COR-L47 (cell line): ENCODE measurements at regions not wholly inside any gene's neighbourhood (a gene's known extent, or its start where the extent isn't known, plus 50 kb on each side); places are given as distances from the start of the nearest gene placed in this dataset.
A peak's percentile ranks its signal among the peaks of the same experiment; 100 is the strongest.

Experiments used
- DNase-seq: peaks from one replicate; lab custom pipeline; 2025; lab: John Stamatoyannopoulos, UW

DNA sequence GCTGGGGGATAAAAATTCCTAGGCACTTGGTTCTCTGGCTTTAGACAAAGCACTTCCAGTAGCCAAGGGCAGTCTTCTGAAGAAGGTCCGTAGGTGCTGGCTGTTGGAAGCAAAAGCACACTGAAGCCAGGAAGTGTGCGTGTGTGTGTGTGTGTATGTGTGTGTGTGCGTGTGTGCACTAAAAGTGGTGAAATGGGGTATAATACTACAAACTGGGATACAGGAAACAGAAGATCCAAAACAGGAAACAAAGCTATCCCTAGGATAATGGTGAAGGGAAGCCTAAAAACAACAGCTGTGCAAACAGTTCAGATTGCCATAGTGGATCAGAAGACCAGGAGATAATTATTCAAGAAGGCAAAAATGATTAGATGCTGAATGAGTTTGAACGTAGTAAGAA is 103.4 kb downstream of the IL20RB start:
- DNase-seq, result peak; percentile 50

GRCh38 chr3:137062250-137062649 is 104.5 kb downstream of the IL20RB start:
- no peak for DNase-seq

DNA sequence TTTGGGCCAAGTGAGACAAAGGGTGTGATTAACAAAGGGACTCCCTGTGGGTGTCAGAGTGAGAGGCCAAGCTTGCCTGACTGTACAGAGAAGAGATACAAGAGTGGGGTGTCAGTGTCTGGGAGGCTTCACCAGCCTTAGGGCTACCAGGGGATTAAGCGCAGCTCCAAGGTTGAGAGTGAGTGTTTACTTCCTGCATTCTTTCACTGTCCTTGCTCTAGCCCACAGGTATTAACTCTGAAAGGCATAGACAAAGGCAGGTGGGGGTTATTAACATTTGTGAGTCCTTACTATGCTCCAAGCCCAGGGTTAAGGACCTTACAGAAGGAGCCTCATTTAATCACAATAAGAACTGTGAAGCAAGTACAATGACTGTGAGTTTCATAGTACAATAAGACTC is 107.6 kb downstream of the IL20RB start:
- no peak for DNase-seq

- no peak for DNase-seq
Observed at GRCh38 chr3:137066092-137066491, 108.3 kb downstream of the IL20RB start.

DNA sequence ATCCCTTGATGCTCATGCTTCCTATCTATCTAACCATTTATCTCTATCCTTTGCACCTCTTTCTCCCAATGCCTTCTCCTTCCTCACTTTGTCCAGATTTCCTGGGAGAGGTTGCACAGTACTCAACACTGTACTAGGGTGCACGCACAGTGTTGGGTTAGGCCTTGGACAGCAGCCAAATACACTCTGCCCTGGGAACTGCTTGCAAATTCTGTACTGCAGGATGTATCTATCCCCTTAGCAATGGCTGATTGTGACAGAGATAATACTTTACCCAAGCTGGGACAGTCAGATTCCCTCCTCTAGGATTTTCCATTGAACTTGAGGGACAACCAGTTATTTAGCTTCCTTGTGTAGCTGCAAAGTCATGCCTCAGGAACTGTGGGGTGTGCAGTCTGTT is 113.3 kb downstream of the IL20RB start:
- DNase-seq, result no peak

DNA sequence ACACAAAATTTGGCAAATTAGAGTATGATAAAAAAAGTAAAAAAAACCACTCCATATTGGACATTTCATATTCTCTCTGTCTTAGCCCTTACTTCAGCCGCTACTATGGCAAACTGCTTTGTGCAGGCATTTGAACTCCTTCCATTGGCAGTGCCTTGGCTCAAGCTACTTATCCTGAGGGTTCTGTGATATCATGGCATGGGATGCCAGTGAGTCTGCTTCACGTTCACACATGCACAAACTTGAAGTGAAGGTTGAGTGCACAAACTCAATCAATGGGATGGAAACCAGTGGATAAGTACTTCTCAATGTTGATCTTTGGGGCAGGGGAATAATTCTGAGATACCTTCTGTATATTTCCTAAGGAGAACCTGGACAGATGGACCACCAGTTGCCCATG is 117.2 kb downstream of the IL20RB start:
- no peak for DNase-seq

DNA sequence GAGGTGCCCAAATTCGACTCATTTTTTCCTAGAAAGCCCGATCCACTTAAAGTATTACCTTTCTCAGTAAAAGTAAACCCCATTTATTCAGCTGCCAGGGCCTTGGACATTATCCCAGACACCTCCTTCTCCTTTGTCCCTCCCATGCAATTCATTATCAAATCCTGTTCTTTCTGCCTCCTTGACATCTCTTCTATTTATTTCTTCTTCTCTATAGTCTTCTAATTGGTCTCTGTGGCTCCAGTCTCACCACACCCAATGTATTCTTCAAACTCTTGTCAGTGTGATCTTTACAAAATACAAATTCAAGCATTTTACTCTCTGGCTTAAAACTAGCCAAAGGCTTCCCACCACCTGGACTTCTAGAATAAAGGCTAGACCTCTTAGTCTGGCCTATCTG is 120.3 kb downstream of the IL20RB start:
- DNase-seq, result no peak

DNA sequence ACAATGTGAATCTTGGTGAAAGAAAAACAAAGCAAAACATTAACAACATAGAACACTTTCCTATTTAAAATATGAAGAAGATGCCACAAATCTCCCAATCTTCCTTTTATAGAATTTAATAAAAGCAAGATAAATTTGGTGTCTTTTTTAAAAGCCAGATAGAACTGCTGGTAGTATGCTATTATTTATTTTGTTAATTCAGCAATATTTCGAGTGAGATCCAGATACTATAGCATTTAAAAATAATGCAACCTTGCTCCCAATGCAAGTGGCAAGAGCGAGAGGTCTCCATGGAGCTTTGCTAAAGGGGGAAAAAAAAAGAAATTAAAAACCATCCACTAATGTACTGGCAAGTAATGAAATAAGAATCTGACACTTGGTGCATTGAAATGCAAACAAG is 121.8 kb downstream of the IL20RB start:
- no peak for DNase-seq

DNA sequence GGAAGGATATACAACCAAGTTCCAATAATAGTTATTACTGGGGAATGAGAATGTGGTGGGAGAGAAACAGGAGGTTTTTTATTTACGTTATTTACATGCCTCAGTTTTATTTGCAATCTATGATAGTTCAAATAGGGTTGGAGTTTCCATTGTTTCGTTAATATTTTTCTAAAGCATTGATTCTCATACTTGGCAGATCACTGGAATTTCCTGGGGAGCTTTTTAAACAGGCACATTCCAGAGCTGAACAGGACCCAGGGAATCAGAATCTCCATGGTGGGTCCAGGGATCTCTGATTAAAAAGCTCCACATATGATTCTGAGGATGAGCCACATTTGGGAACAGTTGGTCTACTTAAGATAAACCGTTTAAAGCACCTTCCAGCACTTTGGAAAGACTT is 123.9 kb downstream of the IL20RB start:
- DNase-seq, result no peak

DNA sequence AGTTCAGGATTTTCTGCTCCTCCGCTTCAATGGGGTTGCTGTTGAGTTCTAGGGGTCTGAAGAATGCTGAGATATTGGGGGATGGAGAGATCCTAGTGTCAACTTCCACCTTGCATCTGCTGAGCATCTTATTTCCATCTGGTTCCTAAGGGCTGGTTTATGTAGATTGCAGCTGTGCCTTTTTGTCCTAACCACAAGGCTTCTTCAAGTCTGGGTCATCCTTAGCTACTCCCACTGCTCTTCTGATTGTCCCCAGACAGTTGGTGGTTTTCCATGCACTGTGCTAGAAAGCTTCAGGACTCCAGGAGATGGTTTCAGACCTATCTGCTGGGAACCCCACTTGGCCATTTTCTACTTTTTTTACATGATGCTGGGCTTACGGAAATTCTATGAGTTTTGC is 125.0 kb downstream of the IL20RB start:
- no peak for DNase-seq

GRCh38 chr3:137083332-137083731 is 125.5 kb downstream of the IL20RB start:
- no peak for DNase-seq

- DNase-seq, result no peak
Observed at GRCh38 chr3:137084586-137084985, 126.8 kb downstream of the IL20RB start.

DNA sequence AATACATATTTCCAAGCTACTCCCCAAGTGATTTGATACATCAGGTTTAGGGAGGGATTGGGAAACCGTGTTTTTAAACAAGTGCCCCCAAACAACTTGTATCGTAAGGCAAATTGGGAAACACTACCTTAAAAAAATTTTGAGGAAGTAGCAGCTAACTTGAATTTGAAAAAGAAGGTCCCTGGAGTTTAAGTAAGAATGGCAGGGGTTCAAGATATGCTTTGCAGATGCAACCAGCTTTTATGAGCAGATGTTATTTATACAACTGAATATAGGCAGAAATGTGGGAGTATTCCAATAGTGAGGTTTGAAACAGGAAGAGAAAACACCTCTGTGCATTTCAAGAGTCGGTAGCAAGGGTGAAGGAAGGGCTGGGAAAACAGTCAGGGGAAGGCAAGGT is 139.6 kb downstream of the IL20RB start:
- no peak for DNase-seq

GRCh38 chr3:137097852-137098251 is 140.1 kb downstream of the IL20RB start:
- DNase-seq, result no peak

GRCh38 chr3:137099364-137100219 is 141.8 kb downstream of the IL20RB start:
- no peak for DNase-seq

DNA sequence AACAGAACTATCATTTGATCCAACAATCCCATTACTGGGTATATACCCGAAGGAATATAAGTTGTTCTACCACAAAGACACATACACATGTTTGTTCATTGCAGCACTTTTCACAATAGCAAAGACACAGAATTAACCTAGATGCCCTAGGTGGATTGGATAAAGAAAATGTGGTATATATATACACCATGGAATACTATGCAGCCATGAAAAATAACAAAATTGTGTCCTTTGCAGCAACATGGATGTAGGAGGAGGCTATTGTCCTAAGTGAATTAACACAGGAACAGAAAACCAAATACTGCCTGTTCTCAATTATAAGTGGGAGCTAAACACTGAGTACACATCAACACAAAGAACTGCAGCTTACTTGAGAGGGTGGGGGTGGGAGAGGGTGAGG is 142.5 kb downstream of the IL20RB start:
- DNase-seq, result no peak

GRCh38 chr3:137103739-137104138 is 146.0 kb downstream of the IL20RB start:
- no peak for DNase-seq

DNA sequence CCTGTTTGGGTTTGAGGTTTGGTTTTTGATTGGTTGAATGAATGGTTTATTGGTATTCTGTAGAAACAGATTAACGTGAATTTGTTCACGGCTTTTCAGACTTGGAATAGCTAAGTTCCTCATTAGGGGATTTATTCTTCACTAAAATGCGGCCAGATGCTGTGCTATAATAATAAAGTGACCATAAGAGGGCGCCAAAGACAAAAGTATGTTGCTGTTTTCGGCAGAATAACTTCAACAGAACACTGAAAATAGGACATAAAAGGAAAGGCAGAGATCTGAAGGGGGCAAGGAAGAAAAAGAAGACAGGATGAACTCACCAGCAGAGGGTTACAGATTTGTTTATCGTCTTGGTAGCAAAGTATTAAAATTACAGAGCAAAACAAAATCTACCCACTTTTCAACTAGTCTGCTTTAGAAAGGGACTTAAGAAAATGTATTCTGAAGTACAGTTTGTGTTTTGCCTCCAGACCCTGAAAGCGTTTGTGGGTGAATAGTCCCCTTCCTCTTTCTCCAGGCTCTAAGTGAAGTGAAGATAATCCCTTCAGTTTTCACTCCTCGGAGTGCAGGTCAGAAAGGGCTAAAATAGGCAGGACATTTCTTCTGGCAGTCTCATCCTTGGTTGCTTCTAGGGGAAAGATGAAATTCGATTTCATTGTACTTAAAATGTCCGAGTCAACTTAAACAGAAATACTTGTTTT is 147.6 kb downstream of the IL20RB start:
- DNase-seq, result peak; percentile 69

- no peak for DNase-seq
Observed at GRCh38 chr3:137106612-137107240, 148.9 kb downstream of the IL20RB start.

- DNase-seq, result no peak
Observed at GRCh38 chr3:137108699-137109440, 151.1 kb downstream of the IL20RB start.

DNA sequence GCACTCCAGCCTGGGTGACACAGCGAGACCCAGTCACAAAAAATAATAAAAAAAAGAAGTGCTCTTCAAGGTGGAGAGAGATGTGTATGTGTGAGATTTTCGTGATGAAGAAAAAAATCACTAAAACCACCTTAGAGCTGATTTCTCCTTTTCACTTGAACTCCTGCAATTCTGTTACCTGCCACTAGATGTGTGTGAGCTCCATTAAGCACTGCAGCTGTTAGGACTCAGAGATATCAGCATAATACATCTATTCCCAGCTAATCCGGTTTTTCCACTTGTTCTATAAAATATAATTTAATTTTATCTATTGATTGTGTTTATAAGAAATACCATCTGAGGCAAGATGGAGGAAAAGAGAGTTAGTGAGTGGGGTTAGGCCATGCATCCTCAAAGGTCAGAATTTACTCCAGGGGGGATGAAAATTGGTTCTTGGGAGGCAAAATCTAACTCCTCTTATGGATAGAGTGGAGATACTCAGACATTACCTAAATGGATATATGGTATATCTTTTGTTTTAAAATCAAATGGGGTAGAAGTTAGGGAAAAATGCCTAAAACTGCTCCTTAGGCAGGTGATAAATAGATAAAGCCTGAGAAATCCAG is 152.7 kb downstream of the IL20RB start:
- peak; percentile 33 for DNase-seq

GRCh38 chr3:137111497-137111896 is 153.7 kb downstream of the IL20RB start:
- no peak for DNase-seq
